ENCODE measurements at regions not wholly inside any gene's neighbourhood (a gene's known extent, or its start where the extent isn't known, plus 50 kb on each side); places are given as distances from the start of the nearest gene placed in this dataset.

DNA sequence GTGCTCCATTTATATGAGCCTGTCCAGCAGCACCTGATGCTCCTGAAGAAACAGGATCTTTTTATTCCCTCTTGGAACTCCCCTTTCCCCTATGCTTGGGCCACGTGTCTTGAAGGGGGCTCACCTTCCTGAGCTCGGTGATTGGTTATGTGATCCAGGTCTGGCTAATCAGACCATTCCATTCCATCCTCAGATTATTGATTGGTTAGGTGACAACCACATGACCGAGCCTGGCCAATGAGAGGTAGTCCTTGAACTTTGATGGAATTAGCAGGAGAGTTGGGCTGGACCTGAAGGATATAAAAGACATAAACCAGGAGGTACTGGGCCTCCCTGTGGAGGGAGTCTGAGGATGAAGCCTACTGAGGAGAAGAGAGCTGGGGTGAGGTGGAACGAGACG, 216.6 kb upstream of the LHX5 start:
- H3K4me1 ChIP-seq = no peaks in the 10 kb centered on the region
- in situ Hi-C loops (cut with MboI; ENCODE audit: low sequenced_read_pairs) = no loop called here
- DNase-seq (ENCODE audit: low spot score in 2 of 2) = no peak

DNA sequence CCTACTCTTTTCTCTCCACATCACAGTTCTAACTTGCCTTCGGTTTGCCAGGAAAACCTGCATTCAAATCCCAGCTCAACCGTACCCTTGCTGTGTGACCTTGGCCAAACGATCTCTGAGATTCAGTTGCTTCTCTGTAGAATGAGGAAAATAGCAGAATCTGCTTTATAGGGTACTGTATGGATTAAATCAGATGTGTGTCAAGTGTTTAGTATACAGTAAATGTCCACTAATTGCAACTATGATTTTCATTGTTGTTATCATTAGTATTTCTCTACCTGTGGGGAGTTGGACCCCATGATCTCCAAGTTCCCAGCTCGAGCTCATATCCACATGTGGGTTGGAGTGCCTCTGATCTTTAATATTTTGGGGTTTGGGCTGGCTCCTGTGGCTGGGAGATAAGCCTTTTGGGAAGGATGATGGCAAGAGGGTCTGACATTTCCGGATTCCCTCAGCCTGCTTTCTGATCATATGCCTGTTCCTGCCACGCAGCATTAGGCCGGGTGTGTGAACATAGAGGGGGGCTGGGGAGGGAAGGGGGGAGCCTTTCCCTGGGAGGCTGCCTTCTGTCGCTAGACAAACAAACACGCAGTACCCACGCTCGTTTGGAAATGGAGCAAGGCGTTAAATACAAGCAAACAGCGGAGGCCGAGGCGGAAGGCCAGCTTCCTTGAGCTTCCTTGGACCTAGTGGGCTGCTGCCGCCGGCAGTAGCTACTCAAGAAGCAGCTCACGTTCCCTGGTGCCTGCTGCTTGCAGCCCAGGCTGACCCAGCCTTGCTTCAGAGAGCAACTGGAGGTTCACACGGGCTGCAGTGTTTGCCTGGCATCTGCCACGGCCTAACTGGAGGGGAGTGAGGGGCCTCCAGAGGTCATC, 213.5 kb upstream of the LHX5 start:
- Histone ChIP-seq H3K4me3 (no peak overlapping the region), H3K9me3 (no peaks in the 10 kb centered on the region), H3K27me3 (ENCODE audit: low read depth) (no peaks in the 10 kb centered on the region), H3K36me3 (replicated peaks) (no peaks in the 10 kb centered on the region), H3K4me1 (no peaks in the 10 kb centered on the region)
- DNase-seq (ENCODE audit: low spot score in 2 of 2) = no peak
- in situ Hi-C loops (cut with MboI; ENCODE audit: low sequenced_read_pairs) = no loop called here

More for the DNA sequence above, 216.6 kb upstream of the LHX5 start:
- H3K4me3 ChIP-seq = no peak overlapping the region
- no peaks in the 10 kb centered on the region for H3K36me3 ChIP-seq (replicated peaks)
- H3K27me3 ChIP-seq (ENCODE audit: low read depth) = peaks cover 18% of the 10 kb centered on the region; the same call in 1 of the 2 replicates
- H3K9me3 ChIP-seq = no peaks in the 10 kb centered on the region

DNA sequence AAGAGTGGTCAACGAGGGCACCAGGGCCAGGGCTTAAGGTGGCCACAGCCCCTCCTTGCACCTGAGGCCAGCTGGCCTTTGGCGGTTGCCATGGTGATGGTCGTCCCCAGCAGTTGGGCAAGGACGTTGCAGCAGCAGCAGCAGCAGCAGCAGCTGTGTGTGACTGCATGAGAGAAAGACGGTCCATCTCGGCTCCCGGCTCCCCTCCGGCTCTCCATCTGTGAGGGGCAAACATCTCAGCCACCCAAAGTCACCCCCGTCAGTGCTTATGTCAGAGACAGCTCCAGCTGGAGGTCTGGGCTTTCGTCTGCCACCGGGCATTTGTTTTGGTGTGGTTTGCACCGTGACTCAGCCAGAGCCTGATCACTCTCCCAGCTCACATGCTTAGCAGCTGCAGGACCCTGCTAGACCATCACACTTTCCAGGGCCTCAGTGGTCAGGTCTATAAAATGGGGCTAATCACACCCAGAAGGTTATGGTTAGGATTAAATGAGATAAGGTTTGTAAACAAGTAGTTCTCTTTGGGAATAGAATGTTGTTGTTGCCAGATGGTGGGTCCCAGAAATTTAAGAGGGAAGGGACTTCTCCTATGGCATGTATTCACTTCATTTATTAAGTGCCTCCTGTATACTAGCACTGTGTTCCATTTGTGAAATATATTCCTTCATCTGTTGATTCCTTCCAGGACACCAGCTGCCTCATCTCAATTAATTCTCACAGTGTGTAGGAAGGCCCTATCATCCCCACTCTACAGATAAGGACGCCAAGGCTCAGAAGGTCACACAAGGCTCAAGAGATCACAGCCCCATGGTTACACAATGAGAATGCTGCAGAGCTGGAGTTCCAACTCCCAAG, 212.6 kb upstream of the LHX5 start:
- DNase-seq (ENCODE audit: low spot score in 2 of 2) = no peak
- Histone ChIP-seq H3K4me1 (no peaks in the 10 kb centered on the region), H3K36me3 (replicated peaks) (no peaks in the 10 kb centered on the region), H3K9me3 (no peaks in the 10 kb centered on the region), H3K27me3 (ENCODE audit: low read depth) (no peaks in the 10 kb centered on the region), H3K4me3 (no peak overlapping the region)
- in situ Hi-C loops (cut with MboI; ENCODE audit: low sequenced_read_pairs) = no loop called here

DNA sequence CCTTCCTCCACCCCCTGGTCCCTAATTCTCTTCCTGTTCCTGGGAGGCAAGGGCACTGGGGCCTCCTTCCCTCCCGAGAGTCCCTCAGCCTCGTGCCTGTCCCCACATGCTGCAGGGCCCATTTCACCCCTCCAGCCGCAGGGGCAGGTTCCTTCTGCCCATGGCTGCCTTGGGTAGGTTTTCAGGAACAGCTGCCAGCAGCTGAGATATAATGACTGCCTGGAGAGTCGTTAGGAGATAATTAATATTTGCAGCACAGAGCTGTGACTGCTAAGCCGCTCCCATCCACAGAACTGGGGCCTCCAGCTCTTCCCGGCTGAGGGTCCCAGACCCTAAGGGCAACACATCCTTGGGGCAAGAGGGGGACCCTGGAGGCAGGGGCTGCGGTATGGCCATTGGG, 211.9 kb upstream of the LHX5 start:
- Histone ChIP-seq H3K4me1 (no peaks in the 10 kb centered on the region), H3K4me3 (no peak overlapping the region), H3K36me3 (replicated peaks) (no peaks in the 10 kb centered on the region), H3K27me3 (ENCODE audit: low read depth) (no peaks in the 10 kb centered on the region; the same call in 1 of the 2 replicates), H3K9me3 (no peaks in the 10 kb centered on the region)
- no peak for DNase-seq (ENCODE audit: low spot score in 2 of 2)
- in situ Hi-C loops (cut with MboI; ENCODE audit: low sequenced_read_pairs) = no loop called here

DNA sequence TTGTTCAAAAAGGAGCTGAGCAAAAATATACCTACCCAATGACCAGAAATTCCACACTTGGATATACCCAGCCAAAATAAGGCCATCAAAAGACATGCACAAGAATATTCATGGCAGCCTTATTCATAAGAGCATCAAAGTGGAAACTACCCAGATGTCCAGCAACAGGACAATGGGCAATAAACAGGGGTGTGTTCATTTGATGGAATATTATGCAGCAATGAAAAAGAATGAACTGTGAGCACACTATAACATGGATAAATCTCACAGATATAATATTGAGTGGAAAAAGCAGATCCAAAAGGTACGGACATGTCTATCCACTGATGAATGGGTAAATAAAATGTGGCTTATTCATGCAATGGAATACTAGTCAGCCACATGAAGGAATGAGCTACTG, 209.2 kb upstream of the LHX5 start:
- H3K4me1 ChIP-seq = no peaks in the 10 kb centered on the region

DNA sequence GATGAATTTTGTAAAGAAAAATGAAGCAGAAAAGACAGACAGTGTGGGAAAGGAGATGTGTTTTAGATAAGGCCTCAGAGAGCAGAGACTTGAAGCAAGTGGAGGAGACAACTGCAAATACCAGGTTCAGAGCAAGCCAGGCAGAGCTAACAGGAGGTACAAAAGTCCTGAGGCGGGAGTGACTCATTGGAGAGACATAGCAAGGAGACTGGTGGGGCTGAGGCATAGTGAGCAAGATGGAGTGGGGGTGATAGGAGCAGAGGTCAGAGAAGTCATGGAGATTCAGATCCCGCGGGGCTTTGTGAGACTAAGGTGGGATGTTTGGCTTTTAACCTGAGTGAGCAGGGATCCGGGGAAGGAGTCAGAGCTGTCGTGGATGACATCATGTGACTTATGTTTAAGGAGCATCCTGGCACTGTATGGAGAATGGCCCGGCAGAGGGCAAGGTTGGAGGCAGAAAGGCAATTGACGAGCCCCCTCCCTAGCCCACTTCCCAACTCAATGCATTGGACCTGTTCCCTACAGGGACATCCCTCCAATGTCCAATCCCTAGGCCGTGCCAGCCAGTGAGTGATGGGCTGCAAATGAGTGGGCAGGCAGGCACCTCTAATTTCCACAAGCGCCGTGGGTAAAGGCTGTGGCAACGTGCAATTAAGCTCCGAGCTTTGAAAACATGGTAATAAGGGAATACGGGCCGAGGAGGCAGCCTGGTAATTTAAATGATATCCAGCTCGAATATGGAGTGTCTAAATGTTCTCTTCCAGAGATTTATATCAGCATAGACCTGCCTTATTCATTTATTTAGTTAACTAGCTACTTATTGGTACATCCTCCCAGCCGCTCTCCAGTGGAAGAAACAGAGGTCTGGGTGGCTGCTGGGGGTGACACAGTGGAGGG, 206.8 kb upstream of the LHX5 start:
- DNase-seq (ENCODE audit: low spot score in 2 of 2) = no peak
- Histone ChIP-seq H3K9me3 (no peaks in the 10 kb centered on the region), H3K36me3 (replicated peaks) (no peaks in the 10 kb centered on the region), H3K27me3 (ENCODE audit: low read depth) (peaks cover 7% of the 10 kb centered on the region), H3K4me3 (no peak overlapping the region), H3K4me1 (no peaks in the 10 kb centered on the region)
- in situ Hi-C loops (cut with MboI; ENCODE audit: low sequenced_read_pairs) = no loop called here

More for the DNA sequence above, 209.2 kb upstream of the LHX5 start:
- in situ Hi-C loops (cut with MboI; ENCODE audit: low sequenced_read_pairs) = no loop called here
- no peak for DNase-seq (ENCODE audit: low spot score in 2 of 2)
- Histone ChIP-seq H3K4me3 (no peak overlapping the region), H3K27me3 (ENCODE audit: low read depth) (no peaks in the 10 kb centered on the region; the same call in none of the 2 replicates), H3K9me3 (no peaks in the 10 kb centered on the region), H3K36me3 (replicated peaks) (no peaks in the 10 kb centered on the region)

DNA sequence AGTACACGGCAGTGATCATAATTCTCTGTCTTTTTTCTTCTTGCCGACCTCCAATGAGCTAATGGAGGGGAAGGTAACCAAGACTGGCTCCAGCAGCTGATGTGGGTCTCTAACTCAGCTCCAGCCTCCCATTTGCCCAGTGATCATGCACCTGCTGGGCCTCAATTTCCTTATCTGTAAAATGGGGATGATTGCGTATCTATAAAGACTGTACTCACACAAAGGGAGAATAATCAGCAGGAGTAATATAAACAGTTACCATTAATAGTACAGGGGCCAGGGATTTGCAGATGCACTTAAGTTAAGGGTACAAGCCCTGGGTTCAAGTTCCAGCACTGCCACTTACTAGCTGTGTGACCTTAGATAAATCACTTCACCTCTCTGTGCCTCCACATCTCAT, 204.9 kb upstream of the LHX5 start:
- Histone ChIP-seq H3K4me1 (no peaks in the 10 kb centered on the region), H3K4me3 (no peak overlapping the region), H3K36me3 (replicated peaks) (no peaks in the 10 kb centered on the region), H3K9me3 (no peaks in the 10 kb centered on the region), H3K27me3 (ENCODE audit: low read depth) (peaks cover 7% of the 10 kb centered on the region)
- in situ Hi-C loops (cut with MboI; ENCODE audit: low sequenced_read_pairs) = no loop called here
- no peak for DNase-seq (ENCODE audit: low spot score in 2 of 2)

DNA sequence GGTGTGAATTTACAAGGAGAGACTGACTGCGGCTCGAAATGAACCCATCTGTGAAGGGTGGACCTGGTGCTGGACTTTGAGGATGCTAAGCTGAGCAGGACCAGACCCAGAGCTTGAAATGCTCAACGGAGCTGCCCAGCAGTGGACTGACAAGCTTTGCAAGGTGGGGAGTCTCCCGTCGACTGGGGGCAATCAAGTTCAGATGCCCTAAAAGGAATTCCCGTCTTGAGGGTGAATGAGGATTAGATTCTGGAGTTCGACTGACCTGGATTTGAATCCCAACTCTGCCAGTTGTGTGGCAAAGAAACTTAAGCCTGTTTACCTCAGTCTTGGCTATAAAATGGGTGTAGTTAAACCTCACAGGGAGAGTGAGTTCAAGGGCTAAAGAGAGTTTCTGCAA, 204.4 kb upstream of the LHX5 start:
- DNase-seq (ENCODE audit: low spot score in 2 of 2) = no peak
- Histone ChIP-seq H3K9me3 (no peaks in the 10 kb centered on the region), H3K4me3 (no peak overlapping the region), H3K27me3 (ENCODE audit: low read depth) (peaks cover 7% of the 10 kb centered on the region), H3K4me1 (no peaks in the 10 kb centered on the region), H3K36me3 (replicated peaks) (no peaks in the 10 kb centered on the region)
- in situ Hi-C loops (cut with MboI; ENCODE audit: low sequenced_read_pairs) = no loop called here

DNA sequence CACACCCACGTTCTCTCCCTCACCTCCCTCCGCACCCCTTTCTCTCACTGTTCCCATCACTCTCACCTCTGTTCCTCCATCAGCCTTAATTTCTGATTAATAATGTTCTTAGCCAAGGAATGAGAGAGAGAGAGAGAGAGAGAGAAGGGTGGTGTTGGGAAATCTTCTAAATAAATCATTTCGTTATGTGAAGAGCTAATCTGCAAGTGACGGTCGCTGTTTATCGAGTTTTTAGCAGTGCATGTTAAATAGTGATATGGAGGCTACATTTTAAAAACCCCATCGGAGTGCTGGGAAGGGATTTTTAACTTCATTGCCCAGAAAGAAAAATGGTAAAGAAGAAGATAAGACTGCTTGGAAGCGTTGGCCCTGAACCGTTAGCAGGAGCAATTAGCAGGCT, 203.3 kb upstream of the LHX5 start:
- DNase-seq (ENCODE audit: low spot score in 2 of 2) = no peak
- peaks cover 7% of the 10 kb centered on the region for H3K27me3 ChIP-seq (ENCODE audit: low read depth)
- no peaks in the 10 kb centered on the region for H3K4me1 ChIP-seq
- no peaks in the 10 kb centered on the region for H3K9me3 ChIP-seq
- in situ Hi-C loops (cut with MboI; ENCODE audit: low sequenced_read_pairs) = no loop called here
- H3K36me3 ChIP-seq (replicated peaks) = no peaks in the 10 kb centered on the region
- H3K4me3 ChIP-seq = no peak overlapping the region

DNA sequence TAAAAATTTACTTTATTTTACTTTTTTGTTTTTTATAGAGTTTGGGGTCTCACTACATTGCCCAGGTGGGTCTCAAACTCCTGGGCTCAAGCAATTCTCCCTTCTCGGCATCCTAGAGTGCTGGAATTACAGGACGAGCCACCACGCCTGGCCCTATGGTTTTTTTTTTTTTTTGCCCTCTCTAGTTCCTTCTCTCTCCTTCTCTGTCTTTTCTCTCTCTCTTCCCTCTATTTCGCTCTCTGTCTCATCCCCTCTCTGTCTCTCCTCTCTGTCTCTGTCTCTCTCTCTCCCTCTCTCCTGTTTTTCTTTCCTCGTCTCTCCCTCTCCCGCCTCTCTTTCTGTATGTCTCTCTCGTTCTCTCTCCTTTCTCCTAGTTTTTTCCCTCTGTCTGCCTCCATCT, 202.6 kb upstream of the LHX5 start:
- 0 out of 2 replicates have a peak, but pooled peaks cover 3% of the 10 kb centered on the region for H3K4me1 ChIP-seq
- H3K4me3 ChIP-seq = no peak overlapping the region
- H3K27me3 ChIP-seq (ENCODE audit: low read depth) = peaks cover 7% of the 10 kb centered on the region
- in situ Hi-C loops (cut with MboI; ENCODE audit: low sequenced_read_pairs) = no loop called here
- H3K9me3 ChIP-seq = no peaks in the 10 kb centered on the region
- no peaks in the 10 kb centered on the region for H3K36me3 ChIP-seq (replicated peaks)
- DNase-seq (ENCODE audit: low spot score in 2 of 2) = no peak

DNA sequence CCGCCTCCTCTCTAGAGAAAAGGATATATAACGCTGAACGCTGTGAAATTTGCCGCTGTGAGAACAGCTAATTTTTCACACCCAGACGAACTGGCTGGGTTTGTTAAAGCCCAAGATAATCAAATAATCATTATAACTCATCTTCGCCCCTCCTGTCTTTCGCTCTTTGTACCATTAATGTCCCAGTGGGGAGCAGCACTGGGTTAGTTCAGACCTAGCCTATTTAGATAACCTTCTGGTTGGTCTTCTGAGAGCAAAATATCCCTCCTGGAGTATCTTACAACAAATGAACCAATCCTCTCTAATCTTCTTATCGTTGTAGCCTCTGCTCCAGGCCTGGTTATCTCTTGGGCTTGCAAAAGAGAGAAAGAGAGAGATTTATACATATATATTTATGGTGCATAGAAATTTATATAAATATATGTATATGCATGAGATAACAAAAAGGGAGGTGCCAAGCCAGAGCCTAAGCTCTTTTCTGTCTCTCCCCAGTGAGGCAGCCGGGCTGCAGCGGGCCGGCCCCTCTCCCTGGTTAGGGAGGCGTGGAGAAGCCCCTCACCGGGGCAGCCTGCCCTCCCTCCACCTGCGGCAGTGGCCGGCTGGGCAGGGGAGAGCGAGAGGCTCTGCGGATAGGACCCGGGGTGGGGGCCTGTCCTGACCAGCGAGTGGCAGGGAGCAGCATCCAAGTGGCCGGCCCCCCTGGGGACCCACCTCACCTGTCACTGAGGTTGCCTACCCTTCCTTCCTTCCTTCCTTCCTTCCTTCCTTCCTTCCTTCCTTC, 202.0 kb upstream of the LHX5 start:
- no peak for DNase-seq (ENCODE audit: low spot score in 2 of 2)
- Histone ChIP-seq H3K4me1 (0 out of 2 replicates have a peak, but pooled peaks cover 3% of the 10 kb centered on the region), H3K9me3 (no peaks in the 10 kb centered on the region), H3K36me3 (replicated peaks) (no peaks in the 10 kb centered on the region), H3K27me3 (ENCODE audit: low read depth) (peaks cover 7% of the 10 kb centered on the region), H3K4me3 (no peak overlapping the region)
- in situ Hi-C loops (cut with MboI; ENCODE audit: low sequenced_read_pairs) = no loop called here

DNA sequence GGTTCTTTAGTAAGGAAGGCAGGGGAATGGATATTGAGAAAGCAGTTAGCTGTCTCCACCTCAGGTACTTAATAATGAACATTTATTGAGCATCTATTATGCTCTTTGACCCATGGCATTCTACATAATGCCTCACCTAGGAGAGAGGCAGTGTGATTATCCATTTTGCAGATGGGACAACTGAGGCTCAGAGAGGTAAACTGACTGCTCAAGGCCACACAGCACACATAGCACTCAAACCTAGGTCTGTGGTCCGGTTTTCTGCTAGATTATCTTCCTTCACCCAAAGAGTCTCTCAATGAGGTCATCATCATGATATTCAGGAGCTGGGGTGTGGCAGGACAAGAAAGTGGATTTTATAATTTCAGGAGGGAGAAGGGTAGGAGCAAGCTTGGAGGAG, 199.1 kb upstream of the LHX5 start:
- Histone ChIP-seq H3K36me3 (replicated peaks) (no peaks in the 10 kb centered on the region), H3K4me3 (no peak overlapping the region), H3K9me3 (no peaks in the 10 kb centered on the region), H3K4me1 (peaks cover 7% of the 10 kb centered on the region; the same call in 1 of the 2 replicates), H3K27me3 (ENCODE audit: low read depth) (peaks cover 6% of the 10 kb centered on the region)
- DNase-seq (ENCODE audit: low spot score in 2 of 2) = no peak
- in situ Hi-C loops (cut with MboI; ENCODE audit: low sequenced_read_pairs) = no loop called here

Measured in HAP-1 (cell line).